Psoas muscle (tissue), 7 donors: ENCODE measurements at regions not wholly inside any gene's neighbourhood (a gene's known extent, or its start where the extent isn't known, plus 50 kb on each side); places are given as distances from the start of the nearest gene placed in this dataset.

Experiments
- ATAC-seq, 4 donors: fragments of 200-7000 bp; cut with Tn5 transposase; one replicate each; pipeline ENCODE4 v1.9.1; 2020; ENCODE audit warnings: moderate library complexity in 3 of 4, mild to moderate bottlenecking in 2 of 4
- DNase-seq, 2 donors: peaks; one replicate each; pipeline ENCODE4 v3.0.0-alpha.2; 2020
- H3K27ac ChIP-seq: fragments of 200-600 bp; one replicate; pipeline ENCODE4 v1.8.0; 2022
- H3K27me3 ChIP-seq, 3 donors: fragments of 200-600 bp in 1 of 3; one replicate each; pipeline versions ENCODE4 v1.6.1 to v1.8.0; 2013 to 2022; ENCODE audit warnings: low read length in 2 of 3, mild to moderate bottlenecking in 2 of 3, moderate library complexity in 1 of 3; ENCODE audit not compliant: insufficient read depth in 3 of 3
- H3K36me3 ChIP-seq, 2 donors: fragments of 200-600 bp in 1 of 2; one replicate each; pipeline versions ENCODE4 v1.6.1 to v1.8.0; 2013 to 2022; ENCODE audit warnings: low read depth in 1 of 2, mild to moderate bottlenecking in 1 of 2, moderate library complexity in 1 of 2; ENCODE audit not compliant: insufficient read depth in 1 of 2
- H3K4me1 ChIP-seq: fragments of 200-600 bp; one replicate; pipeline ENCODE4 v1.8.0; 2022
- H3K4me3 ChIP-seq: fragments of 200-600 bp; one replicate; pipeline ENCODE4 v1.8.0; 2022; ENCODE audit warnings: mild to moderate bottlenecking
- H3K9me3 ChIP-seq: fragments of 200-600 bp; one replicate; pipeline ENCODE4 v1.8.0; 2022
- WGBS, 3 donors: extraction: QIAGEN DNeasy Blood & Tissue Kit; methylation state at CpG; one replicate each; pipeline versions ENCODE4 v1.1.6 to v1.1.7; 2013; 5-methylcytosine and 5-hydroxymethylcytosine counted together
- intact Hi-C, 2 donors: fragments of 100-400 bp; cut with DNase I; formaldehyde crosslinking; loops; one replicate each; pipeline versions ENCODE4 v1.11.0 to v1.14.2; 2022
- TF ChIP-seq, protein P1 (sequence below): fragments of 200-600 bp; IDR thresholded peaks from one replicate; pipeline ENCODE4 v1.8.0; 2022; ENCODE audit warnings: antibody characterized with exemption
- donor health status: healthy with polysubstance abuse.
- donor health status: DM: no; HTN: no; CAD: no; lungs with moderate emphysema.
- donor health status: Bipolar disorder and iron deficiency.
- donor health status: healthy.
- donor health status: DM: yes; HTN: yes; CAD: no.
- donor health status: DM: no; HTN: no; CAD: no.
- donor health status: DM: yes; HTN: yes; CAD: no.

DNA sequence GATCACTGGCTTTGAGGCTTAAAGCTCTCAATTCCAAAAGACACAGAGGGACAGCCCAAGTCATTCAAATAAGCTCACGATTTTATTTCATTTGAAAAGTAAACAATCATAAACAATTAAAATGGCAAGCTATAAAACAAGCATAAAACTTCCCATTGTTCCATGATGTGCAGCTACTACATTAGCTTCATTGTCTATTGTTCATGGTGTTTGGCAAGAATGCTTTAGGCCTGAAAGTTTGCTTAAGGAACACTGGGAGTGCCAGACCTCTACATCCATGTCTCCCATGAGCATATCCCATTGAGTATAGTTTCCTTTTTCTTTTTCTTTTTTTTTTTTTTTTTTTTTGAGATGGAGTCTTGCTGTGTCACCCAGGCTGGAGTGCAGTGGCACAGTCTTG lies 286.1 kb upstream of the ESRRG start:
- no peak overlapping the region for H3K4me3 ChIP-seq
- TF ChIP-seq, protein P1, sequence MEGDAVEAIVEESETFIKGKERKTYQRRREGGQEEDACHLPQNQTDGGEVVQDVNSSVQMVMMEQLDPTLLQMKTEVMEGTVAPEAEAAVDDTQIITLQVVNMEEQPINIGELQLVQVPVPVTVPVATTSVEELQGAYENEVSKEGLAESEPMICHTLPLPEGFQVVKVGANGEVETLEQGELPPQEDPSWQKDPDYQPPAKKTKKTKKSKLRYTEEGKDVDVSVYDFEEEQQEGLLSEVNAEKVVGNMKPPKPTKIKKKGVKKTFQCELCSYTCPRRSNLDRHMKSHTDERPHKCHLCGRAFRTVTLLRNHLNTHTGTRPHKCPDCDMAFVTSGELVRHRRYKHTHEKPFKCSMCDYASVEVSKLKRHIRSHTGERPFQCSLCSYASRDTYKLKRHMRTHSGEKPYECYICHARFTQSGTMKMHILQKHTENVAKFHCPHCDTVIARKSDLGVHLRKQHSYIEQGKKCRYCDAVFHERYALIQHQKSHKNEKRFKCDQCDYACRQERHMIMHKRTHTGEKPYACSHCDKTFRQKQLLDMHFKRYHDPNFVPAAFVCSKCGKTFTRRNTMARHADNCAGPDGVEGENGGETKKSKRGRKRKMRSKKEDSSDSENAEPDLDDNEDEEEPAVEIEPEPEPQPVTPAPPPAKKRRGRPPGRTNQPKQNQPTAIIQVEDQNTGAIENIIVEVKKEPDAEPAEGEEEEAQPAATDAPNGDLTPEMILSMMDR: no peak
- ATAC-seq: no peak
- no peaks in the 10 kb centered on the region for H3K4me1 ChIP-seq
- 59 to 76% (median 71%) methylated on average over 1 of the region's 1 CpG for WGBS, 3 donors
- H3K9me3 ChIP-seq: no peaks in the 10 kb centered on the region
- H3K36me3 ChIP-seq: no peaks in the 10 kb centered on the region
- H3K27me3 ChIP-seq: no peaks in the 10 kb centered on the region
- no peak overlapping the region for H3K27ac ChIP-seq
- intact Hi-C loops: no loop called here
- DNase-seq: no peak

DNA sequence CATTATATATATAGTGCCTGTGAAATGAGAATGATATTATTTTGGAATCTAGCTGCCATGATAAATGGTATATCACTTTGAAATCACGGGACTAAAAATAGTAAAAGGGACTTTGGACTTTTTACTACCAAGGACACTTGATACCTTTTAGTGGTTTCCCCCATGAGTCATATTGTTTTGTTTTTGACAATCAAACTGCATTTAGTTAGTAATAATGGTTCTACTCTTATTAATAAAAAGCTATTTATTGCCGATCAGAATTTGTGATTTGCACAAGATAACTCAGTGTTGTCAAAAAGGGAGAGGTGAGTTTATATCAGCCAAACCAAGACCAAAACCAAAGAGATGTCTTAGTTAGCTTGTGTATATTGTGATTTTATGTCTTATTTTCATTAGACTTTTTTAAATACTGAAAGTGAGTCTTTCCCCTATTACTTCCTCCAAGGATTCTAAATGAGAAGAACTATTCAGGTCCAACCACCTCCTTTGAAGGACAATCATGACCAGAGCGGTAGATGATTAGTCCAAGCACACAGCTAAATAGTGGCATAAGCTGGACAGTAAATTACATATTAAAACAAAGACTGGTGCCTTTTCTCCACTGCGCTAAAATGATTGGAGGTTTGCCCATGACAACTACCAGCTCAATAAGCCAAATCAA lies 281.7 kb upstream of the ESRRG start:
- WGBS, 3 donors: 58 to 66% (median 61%) methylated on average over 4 of the region's 4 CpGs
- TF ChIP-seq, protein P1: no peak
- ATAC-seq (no peak), DNase-seq (no peak)
- Histone ChIP-seq H3K4me1 (no peaks in the 10 kb centered on the region), H3K36me3 (no peaks in the 10 kb centered on the region), H3K9me3 (no peaks in the 10 kb centered on the region), H3K4me3 (no peak overlapping the region), H3K27me3 (no peaks in the 10 kb centered on the region), H3K27ac (no peak overlapping the region)
- intact Hi-C loops: no loop called here

DNA sequence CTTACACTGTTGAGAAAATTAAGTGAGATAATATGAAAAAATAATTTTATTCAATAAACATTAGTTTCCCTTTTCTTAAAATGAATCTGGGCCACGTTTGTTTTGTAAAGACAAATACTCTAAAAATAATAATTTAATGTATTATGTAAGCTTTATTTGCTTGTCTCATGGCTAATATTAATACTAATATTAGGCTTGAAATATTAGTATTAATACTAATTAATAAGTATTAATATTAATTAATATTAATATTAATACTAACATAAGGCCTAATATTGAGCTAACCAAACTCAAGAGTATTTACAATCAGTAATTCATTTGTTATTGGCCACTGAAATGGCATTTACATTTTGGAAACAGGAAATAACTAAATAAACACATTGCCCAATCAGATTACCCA lies 280.1 kb upstream of the ESRRG start:
- TF ChIP-seq, protein P1: no peak
- DNase-seq (no peak), ATAC-seq (no peak)
- Histone ChIP-seq H3K27me3 (no peaks in the 10 kb centered on the region), H3K36me3 (no peaks in the 10 kb centered on the region), H3K4me1 (no peaks in the 10 kb centered on the region), H3K4me3 (no peak overlapping the region), H3K9me3 (no peaks in the 10 kb centered on the region), H3K27ac (no peak overlapping the region)
- intact Hi-C loops: no loop called here
- WGBS, 3 donors: 82 to 90% (median 88%) methylated on average over 1 of the region's 1 CpG

DNA sequence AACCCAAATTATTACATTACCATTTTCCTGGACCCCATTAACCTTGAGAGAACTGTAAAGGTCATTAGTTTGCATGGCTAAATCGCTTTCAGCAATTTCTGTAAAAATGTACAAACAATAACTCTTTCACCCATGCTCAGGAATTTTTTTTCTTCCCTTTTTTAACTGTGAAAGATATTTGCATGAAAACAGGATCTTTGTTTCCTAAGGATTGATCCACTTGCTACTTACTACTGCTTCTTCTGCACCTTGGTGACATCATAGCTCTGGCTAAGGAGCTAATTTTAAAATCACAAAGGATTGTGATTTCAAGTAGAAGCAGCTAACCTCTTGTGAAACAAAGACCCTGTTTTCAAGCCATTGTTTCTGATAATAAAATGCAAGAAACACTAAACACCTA lies 274.6 kb upstream of the ESRRG start:
- DNase-seq (no peak), ATAC-seq (no peak)
- no peak overlapping the region for H3K4me3 ChIP-seq
- H3K4me1 ChIP-seq: no peaks in the 10 kb centered on the region
- no peak overlapping the region for H3K27ac ChIP-seq
- no peaks in the 10 kb centered on the region for H3K36me3 ChIP-seq
- TF ChIP-seq, protein P1: no peak
- 84 to 91% (median 86%) methylated on average over 1 of the region's 1 CpG for WGBS, 3 donors
- H3K27me3 ChIP-seq: no peaks in the 10 kb centered on the region
- intact Hi-C loops: no loop called here
- H3K9me3 ChIP-seq: no peaks in the 10 kb centered on the region

DNA sequence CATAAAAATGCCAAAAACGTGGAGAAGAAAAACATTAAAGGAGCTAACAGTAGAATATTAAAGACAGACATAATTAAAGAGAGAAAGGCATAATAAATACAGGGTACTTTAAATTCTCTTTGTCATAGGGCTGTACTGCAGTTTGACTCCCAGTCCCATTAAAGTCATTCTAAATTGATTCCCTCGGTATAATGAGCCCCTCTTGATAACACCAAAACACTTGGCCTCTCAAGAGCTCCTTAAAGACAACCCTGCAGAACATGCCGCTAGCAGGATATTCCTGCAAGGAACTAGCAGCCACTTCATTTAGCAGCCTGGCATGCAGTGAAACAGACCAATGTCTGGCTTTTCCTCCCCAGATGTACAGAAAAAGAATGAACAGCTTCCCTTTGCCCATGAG lies 273.8 kb upstream of the ESRRG start:
- ATAC-seq (no peak), DNase-seq (no peak)
- intact Hi-C loops: no loop called here
- TF ChIP-seq, protein P1: no peak
- Histone ChIP-seq H3K4me1 (no peaks in the 10 kb centered on the region), H3K27me3 (no peaks in the 10 kb centered on the region), H3K36me3 (no peaks in the 10 kb centered on the region), H3K27ac (no peak overlapping the region), H3K4me3 (no peak overlapping the region), H3K9me3 (no peaks in the 10 kb centered on the region)
- WGBS, 3 donors: 67 to 71% (median 71%) methylated on average over 3 of the region's 3 CpGs
